Transverse colon (tissue), 4 donors: ENCODE measurements at regions not wholly inside any gene's neighbourhood (a gene's known extent, or its start where the extent isn't known, plus 50 kb on each side); places are given as distances from the start of the nearest gene placed in this dataset.

Source experiments
- DNase-seq: peaks from one replicate; pipeline ENCODE4 v3.0.0-alpha.2; 2019
- H3K27ac ChIP-seq, 4 donors: fragments of 200-600 bp; sonication (generic); 2 replicates each; pipeline ENCODE4 v1.5.1; 2016 to 2018; ENCODE audit warnings: inconsistent platforms in 4 of 4
- H3K27me3 ChIP-seq: fragments of 200-600 bp; sonication (generic); 2 replicates; pipeline ENCODE4 v1.5.1; 2017; ENCODE audit warnings: inconsistent platforms
- H3K36me3 ChIP-seq, 4 donors: fragments of 200-600 bp; sonication (generic); 2 replicates each; pipeline ENCODE4 v1.5.1; 2017 to 2019; ENCODE audit warnings: inconsistent platforms in 4 of 4
- H3K4me1 ChIP-seq, 4 donors: fragments of 200-600 bp; sonication (generic); 2 replicates each; pipeline ENCODE4 v1.5.1; 2017 to 2020; ENCODE audit warnings: inconsistent platforms in 4 of 4
- H3K4me3 ChIP-seq, 4 donors: fragments of 200-600 bp; sonication (generic); 1 replicate in 1 of 4; 2 replicates in 3 of 4; pipeline versions ENCODE4 v1.5.1 to v1.6.1; 2017 to 2019; ENCODE audit warnings: inconsistent platforms in 4 of 4
- H3K9me3 ChIP-seq, 2 donors: fragments of 200-600 bp; sonication (generic); 2 replicates each; pipeline ENCODE4 v1.5.1; 2017 to 2019; ENCODE audit warnings: inconsistent platforms in 2 of 2
- CTCF ChIP-seq, 5 experiments: fragments of 200-600 bp in 3 of 5; fragments of 450-650 bp in 2 of 5; sonication (generic) in 3 of 5; IDR thresholded peaks; 1 replicate in 2 of 5; 2 replicates in 3 of 5; pipeline ENCODE4 v1.5.1; 2016 to 2017; ENCODE audit warnings: antibody characterized with exemption in 5 of 5, inconsistent platforms in 3 of 5, mild to moderate bottlenecking in 2 of 5, moderate library complexity in 1 of 5
- EP300 ChIP-seq: sonication (generic); formaldehyde crosslinking; IDR thresholded peaks from one replicate; pipeline ENCODE4 v1.6.1; 2017; ENCODE audit warnings: antibody characterized with exemption, low read depth
- POLR2A ChIP-seq: fragments of 450-650 bp; IDR thresholded peaks from one replicate; pipeline ENCODE4 v1.6.1; 2016; ENCODE audit warnings: antibody characterized with exemption, mild to moderate bottlenecking, moderate library complexity
- POLR2AphosphoS5 ChIP-seq, 3 donors: sonication (generic); formaldehyde crosslinking; IDR thresholded peaks; one replicate each; pipeline ENCODE4 v1.6.1; 2016; ENCODE audit warnings: antibody characterized with exemption in 3 of 3
- WGBS, 2 donors: methylation state at CpG; one replicate each; pipeline ENCODE4 v1.1.5; 2018; ENCODE audit warnings: low coverage in 1 of 2; 5-methylcytosine and 5-hydroxymethylcytosine counted together
- in situ Hi-C, 4 donors: fragments of 200-750 bp; cut with MboI; loops; one replicate each; pipeline versions ENCODE4 v1.15.0 to v1.15.1; 2017; ENCODE audit warnings: low sequenced_read_pairs in 3 of 4, low pct_ligation_motif_present in 1 of 4, low pct_unique_long_range_greater_than_20kb in 1 of 4
- intact Hi-C: fragments of 100-400 bp; cut with DNase I; formaldehyde crosslinking; loops from one replicate; pipeline ENCODE4 v1.15.1; 2023; ENCODE audit warnings: low total_unique reads

- Histone ChIP-seq H3K36me3 (no peaks in the 10 kb centered on the region), H3K4me3 (no peak overlapping the region), H3K4me1 (no peaks in the 10 kb centered on the region), H3K9me3 (no peaks in the 10 kb centered on the region), H3K27ac (no peak overlapping the region), H3K27me3 (no peaks in the 10 kb centered on the region)
- in situ Hi-C loops (no loop called here), intact Hi-C loops (no loop called here)
- TF ChIP-seq POLR2A (no peak), CTCF (IDR thresholded peaks at IDR 0.05) (no peak), POLR2AphosphoS5 (IDR thresholded peaks at IDR 0.05) (no peak), EP300 (no peak)
- DNase-seq: no peak
- 20 to 54% methylated on average over 1 of the region's 1 CpG for WGBS, 2 donors
Measured at GRCh38 chr2:123085484-123085883, 939.6 kb upstream of the CNTNAP5 start.

DNA sequence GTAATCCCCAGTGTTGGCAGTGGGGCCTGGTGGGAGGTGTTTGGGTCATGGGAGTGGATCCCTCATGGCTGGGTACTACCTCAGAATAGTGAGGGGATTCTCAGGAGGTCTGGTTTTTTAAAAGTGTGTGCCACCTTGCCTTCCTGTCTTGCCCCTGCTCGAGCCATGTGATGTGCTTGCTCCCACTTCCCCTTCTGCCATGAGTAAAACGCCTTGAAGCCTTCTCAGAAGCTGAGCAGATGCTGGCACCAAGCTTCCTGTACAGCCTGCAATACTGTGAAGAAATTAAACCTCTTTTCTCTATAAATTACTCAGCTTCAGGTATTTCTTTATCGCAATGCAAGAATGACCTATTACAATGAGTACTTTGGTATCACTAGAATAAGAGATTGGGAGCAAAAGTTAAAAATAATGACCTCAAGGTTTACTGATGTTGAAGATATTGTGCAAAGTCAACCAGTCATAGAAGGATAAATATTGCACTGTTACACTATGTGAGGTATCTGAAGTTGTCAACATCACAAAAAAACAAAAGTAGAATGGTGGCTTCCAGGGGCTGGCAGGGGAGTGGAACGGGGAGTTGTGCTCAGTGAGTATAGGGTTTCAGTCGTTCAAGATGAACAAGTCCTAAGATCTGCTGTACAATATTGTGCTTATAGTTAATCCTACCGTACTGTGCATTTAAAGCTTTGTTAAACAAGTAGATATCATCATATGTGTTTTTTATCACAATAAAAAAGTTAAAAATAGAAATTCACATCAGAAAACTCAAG, 938.3 kb upstream of the CNTNAP5 start:
- H3K36me3 ChIP-seq: no peaks in the 10 kb centered on the region
- H3K4me1 ChIP-seq: no peaks in the 10 kb centered on the region
- no peak overlapping the region for H3K4me3 ChIP-seq
- intact Hi-C loops (no loop called here), in situ Hi-C loops (no loop called here)
- 47 to 61% methylated on average over 4 to 6 of the region's 6 CpGs for WGBS, 2 donors
- DNase-seq: no peak
- H3K27ac ChIP-seq: no peak overlapping the region
- H3K9me3 ChIP-seq: no peaks in the 10 kb centered on the region
- TF ChIP-seq EP300: no peak
- no peak for TF ChIP-seq CTCF (IDR thresholded peaks at IDR 0.05)
- TF ChIP-seq POLR2AphosphoS5 (IDR thresholded peaks at IDR 0.05): no peak
- no peak for TF ChIP-seq POLR2A
- H3K27me3 ChIP-seq: no peaks in the 10 kb centered on the region

GRCh38 chr2:123091471-123091870, 933.6 kb upstream of the CNTNAP5 start:
- intact Hi-C loops (no loop called here), in situ Hi-C loops (no loop called here)
- 93% methylated on average over 2 of the region's 2 CpGs; no CpG with 5 or more reads in 1 of the 2 donors for WGBS, 2 donors
- DNase-seq: no peak
- H3K27me3 ChIP-seq: no peaks in the 10 kb centered on the region
- no peak overlapping the region for H3K27ac ChIP-seq
- H3K4me1 ChIP-seq: no peaks in the 10 kb centered on the region
- no peak for TF ChIP-seq POLR2A
- TF ChIP-seq CTCF (IDR thresholded peaks at IDR 0.05): no peak
- TF ChIP-seq POLR2AphosphoS5 (IDR thresholded peaks at IDR 0.05): no peak
- TF ChIP-seq EP300: no peak
- no peaks in the 10 kb centered on the region for H3K9me3 ChIP-seq
- H3K4me3 ChIP-seq: no peak overlapping the region
- no peaks in the 10 kb centered on the region for H3K36me3 ChIP-seq

GRCh38 chr2:123093199-123093598, 931.9 kb upstream of the CNTNAP5 start:
- in situ Hi-C loops (no loop called here), intact Hi-C loops (no loop called here)
- Histone ChIP-seq H3K4me3 (no peak overlapping the region), H3K27me3 (no peaks in the 10 kb centered on the region), H3K27ac (no peak overlapping the region), H3K9me3 (no peaks in the 10 kb centered on the region), H3K4me1 (no peaks in the 10 kb centered on the region), H3K36me3 (no peaks in the 10 kb centered on the region)
- TF ChIP-seq EP300: no peak
- no peak for TF ChIP-seq POLR2A
- no peak for TF ChIP-seq POLR2AphosphoS5 (IDR thresholded peaks at IDR 0.05)
- TF ChIP-seq CTCF (IDR thresholded peaks at IDR 0.05): no peak
- 61 to 88% methylated on average over 2 of the region's 2 CpGs for WGBS, 2 donors
- no peak for DNase-seq
